HG02571 (cell line): ENCODE measurements at regions not wholly inside any gene's neighbourhood (a gene's known extent, or its start where the extent isn't known, plus 50 kb on each side); places are given as distances from the start of the nearest gene placed in this dataset.

Experiments
- ATAC-seq: cut with Tn5 transposase; IDR thresholded peaks from one replicate; pipeline ENCODE4 v1.9.1; 2021; ENCODE audit warnings: mild to moderate bottlenecking, moderate library complexity; ENCODE audit not compliant: unreplicated experiment

GRCh38 chr10:128543151-128543550 lies 416.9 kb upstream of the MKI67 start:
- ATAC-seq: no peak

- no peak for ATAC-seq
Observed at GRCh38 chr10:128545216-128545615, 419.0 kb upstream of the MKI67 start.

DNA sequence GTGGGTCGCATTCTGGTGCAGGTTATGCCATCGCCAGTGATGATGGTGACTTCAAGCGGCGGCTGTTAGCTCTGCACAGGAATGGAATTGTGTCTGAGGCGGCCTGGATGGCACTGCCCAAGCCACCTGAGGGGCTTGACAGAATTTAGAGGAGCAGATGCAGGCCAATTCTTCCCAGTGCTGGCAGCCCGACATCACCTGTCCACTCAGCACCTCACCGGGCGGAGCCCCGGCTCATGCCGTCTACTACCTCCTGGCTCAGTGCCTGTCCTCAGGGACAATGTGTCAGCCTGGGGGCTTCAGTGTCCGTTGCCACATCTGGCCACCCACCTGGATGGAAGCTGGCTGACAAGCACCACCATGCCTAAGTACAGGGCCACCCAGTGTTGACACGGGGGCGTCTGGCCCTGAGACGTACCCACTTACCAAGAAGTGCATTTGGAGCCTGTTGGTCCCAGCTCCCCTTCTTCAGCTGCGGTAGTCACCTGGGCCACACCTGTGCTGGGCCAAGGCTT lies 420.5 kb upstream of the MKI67 start:
- no peak for ATAC-seq

GRCh38 chr10:128549101-128549608 lies 422.9 kb upstream of the MKI67 start:
- ATAC-seq: no peak

DNA sequence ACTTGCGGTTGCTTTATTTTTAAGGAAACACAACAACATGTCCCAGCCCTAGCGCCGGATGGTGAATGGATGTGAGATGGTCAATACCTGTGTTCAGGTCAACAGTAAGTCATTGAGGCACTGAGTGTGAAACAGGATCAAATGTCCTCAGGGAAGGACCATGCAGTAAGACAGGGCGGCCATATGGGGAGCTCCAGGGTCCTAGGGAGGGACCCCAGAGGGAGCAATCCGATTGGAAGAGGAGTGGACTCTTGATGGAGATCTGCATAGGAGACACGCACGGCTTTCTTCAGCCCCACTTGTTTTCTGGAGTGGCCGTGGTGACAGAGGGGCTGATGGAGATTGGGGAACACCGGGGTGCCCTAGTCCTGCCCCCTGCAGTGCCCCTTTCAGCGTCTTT lies 423.8 kb upstream of the MKI67 start:
- ATAC-seq: no peak

GRCh38 chr10:128551475-128551874 lies 425.3 kb upstream of the MKI67 start:
- ATAC-seq: no peak

- ATAC-seq: no peak
Observed at GRCh38 chr10:128553755-128554154, 427.5 kb upstream of the MKI67 start.

DNA sequence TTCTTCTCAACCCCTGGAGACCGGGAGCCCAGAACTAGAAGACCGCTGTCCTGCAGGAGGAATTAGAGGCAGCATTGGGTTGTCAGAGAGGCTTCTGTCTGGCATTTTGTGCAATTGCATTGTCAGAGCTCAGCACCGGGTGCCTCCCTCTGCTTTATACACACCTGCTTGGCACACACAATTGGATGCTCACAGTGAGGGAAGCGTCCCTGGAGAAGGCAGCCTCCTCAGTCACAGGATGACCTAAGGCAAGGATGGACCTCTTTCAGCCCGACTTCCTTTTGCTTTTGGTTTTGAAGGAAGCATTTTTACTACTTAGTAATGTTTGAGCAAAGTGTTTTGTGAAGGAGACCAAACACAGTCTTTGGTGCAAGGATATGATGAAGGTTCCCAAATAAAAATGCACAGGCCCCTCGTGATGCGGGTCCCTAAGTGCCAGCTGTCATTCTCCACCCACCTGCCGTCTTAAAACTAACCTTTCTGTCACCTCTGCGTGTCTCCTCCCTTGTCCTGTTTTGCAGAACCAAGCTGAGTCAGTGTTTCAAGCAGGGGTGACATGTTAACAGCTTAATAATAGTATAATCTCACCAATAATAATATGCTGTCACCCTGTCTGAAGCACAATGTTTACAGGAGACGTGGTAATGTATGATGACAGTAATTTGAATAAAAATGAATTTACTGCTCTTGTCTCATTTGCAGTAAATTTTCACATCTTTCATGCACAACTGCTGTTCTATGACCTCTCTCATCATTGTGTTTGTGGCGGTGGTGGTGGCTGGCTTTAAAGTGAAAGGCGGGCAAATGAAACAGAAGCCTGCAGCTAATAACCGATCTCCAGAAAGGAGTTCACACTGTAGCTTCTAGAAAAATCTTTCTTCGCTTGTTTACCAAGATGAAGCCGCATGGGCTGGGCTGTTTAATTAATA lies 430.2 kb upstream of the MKI67 start:
- ATAC-seq: no peak

- ATAC-seq: no peak
Observed at GRCh38 chr10:128557149-128557710, 431.0 kb upstream of the MKI67 start.

DNA sequence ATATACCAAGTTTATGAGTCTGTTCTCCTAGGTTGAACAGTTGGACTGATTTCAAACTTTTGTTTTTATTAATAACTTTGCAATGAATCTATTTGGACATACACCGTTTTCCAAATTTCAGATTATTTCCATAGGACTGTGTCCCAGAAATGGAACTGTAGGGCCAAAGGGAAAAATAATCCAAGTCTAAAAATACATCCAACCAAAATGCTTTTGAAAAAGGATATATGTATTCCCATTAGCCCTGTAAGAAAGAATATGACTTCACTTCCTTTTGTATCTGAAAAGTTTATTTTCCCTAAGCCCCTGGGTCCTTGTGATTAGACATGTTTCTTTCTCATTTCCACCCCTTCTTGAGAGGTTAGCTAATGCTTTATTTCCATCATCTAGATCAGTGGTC lies 434.2 kb upstream of the MKI67 start:
- ATAC-seq: no peak

- no peak for ATAC-seq
Observed at GRCh38 chr10:128560993-128561392, 434.8 kb upstream of the MKI67 start.

DNA sequence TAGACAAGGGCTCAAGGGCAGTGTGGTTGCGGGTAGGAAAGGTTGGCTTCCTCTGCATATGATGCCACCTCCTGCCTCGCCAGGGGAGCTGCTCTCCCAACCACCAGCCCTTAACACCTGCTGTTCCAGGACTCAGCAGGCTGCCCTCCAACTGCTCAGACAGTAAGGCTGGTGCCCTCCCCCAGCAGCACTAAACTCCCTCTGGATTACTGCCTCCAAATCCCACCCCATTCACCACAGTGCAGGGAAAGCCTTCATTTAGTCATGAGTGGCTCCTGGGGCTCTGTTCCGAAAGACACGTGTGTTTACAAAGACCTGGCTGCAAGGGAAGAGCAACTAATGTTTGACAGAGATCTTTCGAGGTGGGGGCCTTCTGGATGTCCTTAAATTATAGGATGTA lies 437.2 kb upstream of the MKI67 start:
- ATAC-seq: no peak

DNA sequence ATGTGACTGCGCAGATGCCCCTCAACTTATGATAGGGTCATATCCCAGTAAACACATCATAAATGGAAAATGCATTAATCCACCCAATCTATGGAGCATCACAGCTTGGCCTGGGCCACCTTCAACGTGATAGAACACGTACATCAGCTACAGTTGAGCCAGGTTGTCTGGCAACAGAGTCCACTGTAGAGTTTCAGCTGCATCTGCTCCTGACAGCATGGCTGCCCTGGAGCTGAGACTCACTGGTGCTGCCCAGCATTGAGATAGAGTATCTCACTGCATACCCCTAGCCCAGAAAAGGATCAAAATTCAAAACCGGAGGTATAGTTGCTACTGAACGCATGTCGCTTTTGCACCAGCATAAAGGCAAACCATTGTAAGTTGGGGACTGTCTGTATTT lies 437.7 kb upstream of the MKI67 start:
- no peak for ATAC-seq

DNA sequence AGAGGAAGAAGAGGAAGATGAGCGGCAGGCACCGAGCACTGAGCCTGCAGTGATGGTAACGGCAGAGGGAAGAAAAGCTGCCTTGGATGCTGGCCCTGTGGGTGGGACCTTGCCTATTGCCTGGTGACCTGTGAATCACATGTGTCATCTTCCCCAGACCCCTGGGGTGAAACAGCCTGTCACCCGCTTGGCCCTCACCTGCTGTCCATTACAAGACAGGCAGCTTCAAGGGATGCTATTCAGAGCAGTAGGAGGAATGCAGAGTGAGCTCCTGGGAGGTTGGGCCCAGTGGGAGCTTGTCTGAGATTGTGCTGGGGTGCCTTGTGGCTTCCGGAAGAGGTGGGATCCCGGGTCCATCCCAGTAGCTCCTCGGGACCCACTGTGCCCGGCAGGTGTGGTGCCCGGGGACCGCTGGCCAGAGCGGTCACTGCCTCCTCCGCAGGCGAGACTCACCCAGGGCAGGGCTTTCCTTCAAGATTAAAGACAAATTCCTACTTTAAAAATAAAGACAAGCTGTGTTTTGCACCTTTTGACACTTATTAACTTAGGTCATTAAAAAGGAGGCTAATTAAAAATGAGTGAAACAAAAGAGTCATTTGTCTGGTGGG lies 440.2 kb upstream of the MKI67 start:
- no peak for ATAC-seq

DNA sequence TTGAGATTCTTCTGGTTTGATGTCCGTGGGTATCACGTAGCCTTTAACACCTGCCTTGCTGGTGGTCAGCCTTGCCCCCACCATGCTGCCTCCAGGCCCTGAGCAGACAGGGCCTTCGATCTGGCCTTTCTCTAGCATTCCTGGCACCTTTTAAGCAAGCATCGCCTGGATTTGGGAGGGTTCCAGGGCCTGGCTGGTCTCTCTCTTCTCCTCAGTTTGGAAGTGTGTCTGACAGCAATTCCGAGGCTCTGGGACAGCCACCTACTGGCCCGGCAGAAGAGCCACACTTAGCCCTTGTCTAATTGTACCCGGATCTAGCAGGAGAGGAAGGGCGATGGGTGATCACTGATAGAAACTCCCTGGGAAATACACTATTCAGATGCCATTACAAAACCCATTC lies 441.3 kb upstream of the MKI67 start:
- ATAC-seq: no peak

DNA sequence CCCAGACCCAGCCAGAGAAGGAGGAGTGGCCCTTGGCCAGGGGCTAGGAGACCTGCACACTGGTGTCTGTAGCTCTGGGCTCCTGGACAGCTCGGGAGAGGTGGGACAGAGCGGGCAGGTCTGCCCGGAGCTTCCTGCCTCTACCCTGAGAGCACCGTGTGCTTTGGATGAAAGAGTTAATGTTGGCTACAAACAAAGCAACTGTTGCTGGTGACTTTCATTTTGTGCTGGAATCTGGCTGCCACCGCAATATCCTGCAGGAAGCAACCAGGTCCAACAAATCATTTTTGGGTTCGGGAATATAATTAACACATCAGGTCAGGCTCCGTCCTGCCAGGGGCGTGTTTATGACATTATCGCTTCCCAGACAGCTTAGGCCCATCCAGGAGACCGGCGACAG lies 441.8 kb upstream of the MKI67 start:
- ATAC-seq: no peak

GRCh38 chr10:128568491-128568890 lies 442.3 kb upstream of the MKI67 start:
- ATAC-seq: no peak

DNA sequence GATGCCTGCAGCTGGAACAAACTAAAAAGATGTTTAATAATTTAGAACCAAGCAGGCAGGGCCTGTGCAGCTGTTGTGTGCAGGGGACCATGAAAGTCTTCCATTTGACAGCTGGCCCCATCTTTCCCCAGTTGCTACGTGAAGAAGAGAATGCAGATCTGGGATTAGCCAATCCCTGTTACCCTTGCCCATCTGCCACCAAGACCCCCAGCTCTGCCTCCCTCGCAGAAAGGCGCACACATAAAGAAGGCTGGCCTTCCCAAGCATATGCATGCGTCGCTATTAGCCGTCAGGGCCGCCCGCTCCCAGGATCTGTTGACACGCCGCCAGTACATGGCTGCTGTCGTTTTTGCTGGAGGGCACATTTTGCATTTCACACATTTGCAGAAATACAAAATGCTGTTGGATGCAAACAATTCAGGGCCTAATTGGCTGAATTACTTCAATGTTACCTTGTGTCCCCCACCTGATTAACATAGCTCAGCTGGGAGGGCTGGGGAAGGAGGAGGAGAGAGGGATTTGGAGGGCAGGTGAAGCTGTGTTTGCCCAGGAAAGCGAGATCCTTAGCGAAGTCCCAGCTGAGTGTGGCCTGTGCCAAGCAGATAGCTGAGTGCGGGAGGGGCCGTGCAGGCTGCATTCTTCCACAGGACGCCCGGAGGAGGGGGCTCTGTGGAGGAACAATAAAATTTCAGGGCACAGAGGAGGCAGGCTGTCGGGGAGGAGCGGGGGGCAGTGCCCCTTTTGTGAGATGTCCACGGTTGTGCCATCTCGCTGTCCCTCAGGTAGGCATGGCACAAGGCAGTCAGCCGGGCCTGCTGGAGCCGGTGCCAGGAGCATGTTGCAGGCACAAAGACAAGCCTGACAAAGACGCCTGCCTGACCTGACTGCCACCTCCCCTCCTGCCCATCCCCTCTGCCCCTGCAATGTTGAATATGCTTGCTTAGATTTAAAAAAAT lies 443.0 kb upstream of the MKI67 start:
- no peak for ATAC-seq

DNA sequence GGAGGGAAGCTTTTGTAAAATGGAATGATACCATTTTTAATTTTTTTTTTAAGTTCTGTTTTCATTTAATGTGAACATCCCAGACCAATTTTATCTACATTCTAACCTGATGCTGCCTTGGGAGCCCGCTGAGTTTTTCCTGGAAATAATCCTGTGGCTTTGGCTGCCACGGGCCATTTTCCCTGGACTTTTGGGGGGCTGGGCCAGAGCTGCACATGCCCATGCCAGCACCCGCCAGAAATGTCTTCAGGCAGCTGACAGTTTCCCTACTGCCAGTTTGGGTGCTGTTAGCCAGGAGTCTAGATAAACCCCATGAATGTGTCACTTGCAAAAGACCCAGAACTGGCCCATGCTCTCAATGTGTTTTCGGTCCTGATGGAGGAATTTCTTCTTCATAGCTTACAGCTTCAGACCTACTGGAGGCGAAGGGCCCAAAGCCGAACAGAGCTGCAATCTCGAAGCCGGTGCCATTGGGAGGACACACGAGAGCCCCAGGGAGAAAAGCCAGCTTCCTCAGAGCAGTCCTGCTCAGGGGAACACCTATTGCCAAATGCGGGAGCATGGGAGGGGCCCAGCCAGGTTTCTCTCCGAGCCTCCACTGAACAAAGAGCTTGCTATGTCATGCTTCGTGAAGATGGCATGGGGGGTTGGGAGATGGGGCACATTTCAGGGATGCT lies 444.2 kb upstream of the MKI67 start:
- ATAC-seq: no peak

DNA sequence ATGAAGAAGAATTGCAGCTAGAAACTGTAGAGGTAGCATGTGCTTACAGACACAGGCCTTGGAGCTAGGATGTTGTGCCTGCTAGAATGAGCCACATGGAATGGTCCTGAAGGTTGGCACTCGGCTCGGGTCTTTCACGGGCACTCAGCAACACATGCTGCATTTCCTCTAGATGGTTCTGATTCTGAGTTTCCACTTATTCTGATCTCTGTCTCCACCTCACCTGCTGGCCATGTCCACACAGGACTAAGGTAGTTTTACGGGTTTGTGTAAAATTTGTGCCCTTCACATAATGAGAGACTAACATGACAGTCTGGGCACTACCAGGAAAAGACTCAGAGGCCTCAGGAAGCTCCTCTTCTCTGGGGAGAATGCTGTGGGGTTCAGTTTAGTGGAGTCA lies 444.8 kb upstream of the MKI67 start:
- no peak for ATAC-seq
